Upper lobe of right lung (tissue), 1 donor: ENCODE measurements at regions not wholly inside any gene's neighbourhood (a gene's known extent, or its start where the extent isn't known, plus 50 kb on each side); places are given as distances from the start of the nearest gene placed in this dataset.

ENCODE experiments used
- ATAC-seq: fragments of 200-7000 bp; cut with Tn5 transposase; one replicate; pipeline ENCODE4 v1.9.1; 2020; ENCODE audit warnings: mild to moderate bottlenecking, moderate library complexity
- DNase-seq: peaks from one replicate; pipeline ENCODE4 v3.0.0-alpha.2; 2020
- H3K27ac ChIP-seq: fragments of 200-600 bp; one replicate; pipeline ENCODE4 v1.8.0; 2022
- H3K27me3 ChIP-seq: fragments of 200-600 bp; one replicate; pipeline ENCODE4 v1.8.0; 2022; ENCODE audit warnings: mild to moderate bottlenecking
- H3K36me3 ChIP-seq: fragments of 200-600 bp; one replicate; pipeline ENCODE4 v1.8.0; 2022
- H3K4me1 ChIP-seq: fragments of 200-600 bp; one replicate; pipeline ENCODE4 v1.8.0; 2022
- H3K4me3 ChIP-seq: fragments of 200-600 bp; one replicate; pipeline ENCODE4 v1.8.0; 2022; ENCODE audit warnings: mild to moderate bottlenecking
- H3K9me3 ChIP-seq: fragments of 200-600 bp; one replicate; pipeline ENCODE4 v1.8.0; 2022
- CTCF ChIP-seq: fragments of 200-600 bp; IDR thresholded peaks from one replicate; pipeline ENCODE4 v1.8.0; 2022; ENCODE audit warnings: antibody characterized with exemption
- intact Hi-C: fragments of 100-400 bp; cut with DNase I; formaldehyde crosslinking; loops from one replicate; pipeline ENCODE4 v1.11.0; 2022
- donor health status: DM: no; HTN: yes; CAD: no; lungs with severe emphysema.

GRCh38 chr2:200220251-200220650 lies 86.2 kb upstream of the SPATS2L start:
- H3K36me3 ChIP-seq, result no peaks in the 10 kb centered on the region
- intact Hi-C loops, result no loop called here
- no peak for DNase-seq

GRCh38 chr2:200221055-200221955 lies 85.2 kb upstream of the SPATS2L start:
- H3K27me3 ChIP-seq, result no peaks in the 10 kb centered on the region
- intact Hi-C loops, result no loop called here
- H3K4me1 ChIP-seq, result peaks cover 2% of the 10 kb centered on the region
- ATAC-seq (no peak), DNase-seq (no peak)
- no peaks in the 10 kb centered on the region for H3K9me3 ChIP-seq
- no peaks in the 10 kb centered on the region for H3K36me3 ChIP-seq
- H3K27ac ChIP-seq, result no peak overlapping the region
- TF ChIP-seq CTCF, result no peak
- no peak overlapping the region for H3K4me3 ChIP-seq

More at GRCh38 chr2:200220251-200220650, 86.2 kb upstream of the SPATS2L start:
- Histone ChIP-seq H3K27ac (no peak overlapping the region), H3K9me3 (no peaks in the 10 kb centered on the region), H3K27me3 (no peaks in the 10 kb centered on the region), H3K4me3 (no peak overlapping the region), H3K4me1 (no peaks in the 10 kb centered on the region)
- no peak for TF ChIP-seq CTCF
- ATAC-seq, result no peak

GRCh38 chr2:200222791-200223190 lies 83.7 kb upstream of the SPATS2L start:
- H3K9me3 ChIP-seq, result no peaks in the 10 kb centered on the region
- intact Hi-C loops, result no loop called here
- H3K4me1 ChIP-seq, result peaks cover 9% of the 10 kb centered on the region

GRCh38 chr2:200223205-200223784 lies 83.2 kb upstream of the SPATS2L start:
- H3K36me3 ChIP-seq, result no peaks in the 10 kb centered on the region
- intact Hi-C loops, result no loop called here
- peaks cover 9% of the 10 kb centered on the region for H3K4me1 ChIP-seq
- no peaks in the 10 kb centered on the region for H3K27me3 ChIP-seq
- DNase-seq (no peak), ATAC-seq (peak; percentile 37)
- no peak for TF ChIP-seq CTCF
- no peak overlapping the region for H3K4me3 ChIP-seq
- no peak overlapping the region for H3K27ac ChIP-seq
- H3K9me3 ChIP-seq, result no peaks in the 10 kb centered on the region

More at GRCh38 chr2:200222791-200223190, 83.7 kb upstream of the SPATS2L start:
- no peak for ATAC-seq
- Histone ChIP-seq H3K27me3 (no peaks in the 10 kb centered on the region), H3K4me3 (no peak overlapping the region), H3K36me3 (no peaks in the 10 kb centered on the region), H3K27ac (no peak overlapping the region)
- no peak for TF ChIP-seq CTCF
- DNase-seq, result no peak

GRCh38 chr2:200225951-200226350 lies 80.5 kb upstream of the SPATS2L start:
- H3K27ac ChIP-seq, result no peak overlapping the region
- no peaks in the 10 kb centered on the region for H3K27me3 ChIP-seq
- ATAC-seq, result no peak

More at GRCh38 chr2:200225951-200226350, 80.5 kb upstream of the SPATS2L start:
- intact Hi-C loops, result no loop called here
- Histone ChIP-seq H3K9me3 (no peaks in the 10 kb centered on the region), H3K4me3 (no peak overlapping the region), H3K4me1 (peaks cover 9% of the 10 kb centered on the region), H3K36me3 (no peaks in the 10 kb centered on the region)
- no peak for DNase-seq
- no peak for TF ChIP-seq CTCF
